Retinal pigment epithelial cell (primary cell): ENCODE measurements at regions not wholly inside any gene's neighbourhood (a gene's known extent, or its start where the extent isn't known, plus 50 kb on each side); places are given as distances from the start of the nearest gene placed in this dataset.

Source experiments
- DNase-seq: peaks from one replicate; pipeline ENCODE4 v3.0.0-alpha.2; 2010; ENCODE audit warnings: low read depth
- H3K4me3 ChIP-seq: 2 replicates; pipeline ENCODE4 v1.5.1; 2011; ENCODE audit warnings: mild to moderate bottlenecking, low read length, control low read depth, moderate library complexity
- TF ChIP-seq, protein P1 (sequence below): conservative IDR thresholded peaks from 2 replicates; pipeline ENCODE4 v1.5.1; 2011; ENCODE audit warnings: low read depth, low read length, control low read depth, inconsistent platforms

DNA sequence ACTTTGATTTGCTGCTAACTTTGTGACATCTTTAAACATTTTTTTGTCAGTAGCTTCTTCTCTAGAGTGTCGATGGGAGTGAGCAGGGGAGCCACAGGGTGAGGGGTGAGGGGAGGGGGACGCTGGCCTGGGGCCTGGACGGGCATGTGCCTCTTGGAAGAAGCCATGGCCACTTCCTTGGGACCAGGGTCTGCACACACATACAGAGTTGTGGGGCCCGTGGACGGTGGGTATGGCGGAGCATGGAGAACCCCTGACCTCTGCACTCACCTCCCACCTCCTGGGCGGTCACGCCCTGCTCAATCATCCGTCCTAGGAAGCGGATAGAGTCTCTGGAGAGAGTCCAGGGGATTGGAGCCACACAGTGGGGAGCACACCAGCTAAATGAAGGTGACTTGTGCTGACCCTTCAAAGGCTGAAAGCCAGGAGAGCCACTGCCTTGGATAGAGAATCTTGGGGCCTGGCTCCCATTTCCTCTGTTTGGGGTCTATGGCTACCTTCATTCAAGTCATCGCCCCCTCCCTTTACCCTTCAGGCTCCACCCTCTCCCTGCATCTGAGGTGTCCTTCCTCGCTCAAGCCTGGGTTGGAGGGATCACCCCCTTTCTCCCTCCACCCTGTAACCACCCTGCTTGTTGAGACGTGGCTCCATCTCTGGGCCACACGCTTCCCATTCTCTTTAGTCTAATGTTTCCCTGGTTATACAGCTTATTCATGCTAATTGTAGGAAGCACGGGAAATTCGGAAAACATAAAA, 63.9 kb upstream of the HAAO start:
- no peak for DNase-seq
- TF ChIP-seq, protein P1, sequence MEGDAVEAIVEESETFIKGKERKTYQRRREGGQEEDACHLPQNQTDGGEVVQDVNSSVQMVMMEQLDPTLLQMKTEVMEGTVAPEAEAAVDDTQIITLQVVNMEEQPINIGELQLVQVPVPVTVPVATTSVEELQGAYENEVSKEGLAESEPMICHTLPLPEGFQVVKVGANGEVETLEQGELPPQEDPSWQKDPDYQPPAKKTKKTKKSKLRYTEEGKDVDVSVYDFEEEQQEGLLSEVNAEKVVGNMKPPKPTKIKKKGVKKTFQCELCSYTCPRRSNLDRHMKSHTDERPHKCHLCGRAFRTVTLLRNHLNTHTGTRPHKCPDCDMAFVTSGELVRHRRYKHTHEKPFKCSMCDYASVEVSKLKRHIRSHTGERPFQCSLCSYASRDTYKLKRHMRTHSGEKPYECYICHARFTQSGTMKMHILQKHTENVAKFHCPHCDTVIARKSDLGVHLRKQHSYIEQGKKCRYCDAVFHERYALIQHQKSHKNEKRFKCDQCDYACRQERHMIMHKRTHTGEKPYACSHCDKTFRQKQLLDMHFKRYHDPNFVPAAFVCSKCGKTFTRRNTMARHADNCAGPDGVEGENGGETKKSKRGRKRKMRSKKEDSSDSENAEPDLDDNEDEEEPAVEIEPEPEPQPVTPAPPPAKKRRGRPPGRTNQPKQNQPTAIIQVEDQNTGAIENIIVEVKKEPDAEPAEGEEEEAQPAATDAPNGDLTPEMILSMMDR: no peak

DNA sequence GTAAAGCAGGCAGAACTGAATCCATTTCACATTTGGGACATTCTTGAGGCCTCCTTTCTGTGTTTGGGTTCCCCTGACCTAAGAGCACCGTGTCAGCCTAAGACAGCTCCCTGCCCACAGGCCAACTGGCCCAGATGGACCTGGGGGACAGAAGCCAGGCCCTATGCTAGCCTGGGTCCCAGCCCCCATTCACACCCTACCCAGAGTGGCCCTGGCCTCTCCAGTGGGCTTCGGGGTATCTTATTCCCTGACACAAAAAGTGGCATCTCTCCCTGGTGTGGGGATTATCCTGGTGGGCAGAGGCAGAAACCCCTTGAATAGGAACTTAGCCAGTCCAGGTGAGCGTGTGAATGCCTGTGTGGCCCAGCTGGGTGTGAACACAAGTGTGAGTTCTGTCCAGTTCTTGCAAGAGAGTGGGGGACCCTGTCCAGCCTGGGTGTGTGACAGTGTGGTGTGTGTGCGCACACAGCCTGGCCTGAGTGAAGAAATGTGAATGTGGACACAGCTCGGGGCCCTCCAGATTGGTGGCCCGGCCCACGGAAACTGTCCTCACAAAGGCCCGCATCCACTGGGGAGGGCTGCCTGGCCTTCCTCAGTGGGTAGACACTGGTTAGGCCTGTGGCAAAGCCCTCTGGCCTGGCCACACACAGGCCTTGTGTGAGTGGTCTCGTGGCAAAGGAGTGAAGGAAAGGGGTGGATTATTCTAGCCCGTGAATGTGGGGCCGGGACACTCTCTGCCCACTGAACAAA, 63.0 kb upstream of the HAAO start:
- TF ChIP-seq, protein P1: no peak

More for the DNA sequence above, 63.9 kb upstream of the HAAO start:
- no peak overlapping the region for H3K4me3 ChIP-seq

DNA sequence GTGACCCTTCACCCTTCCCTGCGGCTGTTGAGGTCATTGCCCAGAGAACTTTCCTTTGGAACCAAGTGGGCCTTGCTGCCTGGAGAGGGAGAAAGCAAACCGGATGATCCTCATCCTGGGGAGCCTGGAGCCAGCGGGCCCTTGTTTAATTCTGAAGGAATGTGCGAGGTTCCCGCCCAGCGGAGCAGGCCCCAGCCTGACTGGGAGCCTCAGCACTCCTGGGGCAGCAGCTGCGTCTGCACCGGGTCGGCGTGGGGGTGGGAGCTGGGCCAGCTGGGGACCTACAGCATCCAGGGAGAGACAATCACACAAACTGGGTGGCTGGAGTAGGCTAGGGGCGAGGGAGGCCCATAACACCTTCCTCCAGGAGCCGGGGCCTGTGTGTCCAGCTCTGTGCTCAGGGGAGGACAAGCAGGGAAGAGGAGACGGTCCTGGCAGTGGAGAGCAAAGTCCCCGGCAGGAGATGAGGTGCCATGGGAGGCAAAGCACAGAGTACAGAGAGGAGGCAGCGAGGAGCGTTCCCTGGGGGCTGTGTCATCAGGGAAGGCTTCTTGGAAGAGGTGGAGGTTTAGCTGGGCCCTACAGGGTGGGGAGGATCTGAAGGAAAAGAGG, 61.9 kb upstream of the HAAO start:
- TF ChIP-seq, protein P1: no peak
- no peak overlapping the region for H3K4me3 ChIP-seq
- DNase-seq: no peak

More for the DNA sequence above, 63.0 kb upstream of the HAAO start:
- no peak for DNase-seq
- no peak overlapping the region for H3K4me3 ChIP-seq

DNA sequence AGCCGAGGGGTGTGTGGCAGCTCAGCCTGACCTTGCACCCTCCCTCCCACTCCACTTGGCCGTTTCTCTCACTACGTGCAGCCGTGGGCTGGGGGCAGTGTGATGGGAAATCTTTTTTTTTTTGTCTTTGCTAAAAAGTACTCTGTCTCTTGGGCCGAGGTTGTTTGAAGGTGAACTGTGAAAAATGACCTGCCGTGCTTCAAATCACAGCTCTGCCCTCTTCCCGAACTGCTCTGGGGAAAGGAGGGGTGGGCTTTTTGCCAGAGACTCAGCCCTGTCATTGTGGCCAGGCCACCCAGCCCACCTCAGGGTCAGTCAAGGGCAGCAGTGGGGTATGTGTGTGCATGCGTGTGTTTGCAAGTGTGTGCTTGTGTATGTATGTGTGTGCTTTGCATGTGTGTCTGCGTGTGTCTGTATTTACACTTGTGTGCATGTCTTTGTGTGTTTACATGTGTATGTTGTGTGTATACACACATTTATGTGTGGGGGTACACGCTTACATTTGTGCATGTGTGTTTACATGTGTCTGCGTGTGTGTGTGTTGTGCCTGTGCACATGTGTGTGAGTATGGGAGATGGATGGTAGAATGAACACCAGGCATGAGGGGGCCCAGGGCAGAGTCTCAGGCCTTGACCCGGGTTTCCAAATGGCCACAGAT, 61.3 kb upstream of the HAAO start:
- TF ChIP-seq, protein P1: no peak
- no peak overlapping the region for H3K4me3 ChIP-seq
- no peak for DNase-seq

DNA sequence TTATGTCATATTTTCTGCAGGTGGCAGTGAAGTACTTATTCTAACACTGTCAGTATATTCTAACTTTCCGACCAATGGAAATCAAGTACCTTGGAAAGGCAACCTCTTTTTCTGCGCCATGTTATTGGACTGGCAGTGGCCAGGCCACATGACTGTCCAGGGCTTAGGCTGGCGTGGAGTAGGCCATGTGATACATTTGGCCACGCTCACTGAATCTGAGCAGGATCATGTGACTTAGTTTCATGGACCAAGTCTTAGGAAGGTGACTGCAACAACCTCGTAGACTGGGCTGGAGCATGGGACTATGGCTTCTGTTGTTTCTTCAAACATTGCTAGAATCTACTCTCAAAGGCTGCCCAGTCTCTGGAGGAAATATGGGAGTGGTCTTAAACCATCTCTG, 60.4 kb upstream of the HAAO start:
- TF ChIP-seq, protein P1: no peak
- no peak overlapping the region for H3K4me3 ChIP-seq

DNA sequence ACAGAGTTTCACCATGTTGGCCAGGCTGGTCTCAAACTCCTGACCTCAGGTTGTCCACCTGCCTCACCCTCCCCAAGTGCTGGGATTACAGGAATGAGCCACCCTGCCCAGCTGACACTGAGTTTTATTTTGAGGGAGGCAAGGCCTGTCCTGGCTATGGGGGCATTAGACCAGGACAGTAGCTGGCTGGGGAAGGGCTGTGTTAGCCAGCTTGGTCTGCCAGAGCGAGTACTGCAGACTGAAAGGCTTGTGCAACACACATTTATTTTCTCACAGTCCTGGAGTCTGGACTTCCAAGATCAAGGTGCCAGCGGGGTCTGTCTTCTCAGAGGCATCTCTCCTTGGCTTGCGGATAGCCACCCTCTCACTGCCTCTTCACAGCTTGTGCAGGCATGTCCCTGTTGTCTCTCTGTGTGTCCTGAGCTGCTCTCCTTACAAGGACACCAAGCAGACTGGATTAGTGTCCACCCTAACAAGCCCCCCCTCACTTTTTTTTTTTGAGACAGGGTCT, 59.4 kb upstream of the HAAO start:
- DNase-seq: no peak
- TF ChIP-seq, protein P1: no peak

More for the DNA sequence above, 60.4 kb upstream of the HAAO start:
- no peak for DNase-seq

More for the DNA sequence above, 59.4 kb upstream of the HAAO start:
- H3K4me3 ChIP-seq: no peak overlapping the region
